Activated T-helper 1 cell treated with anti-CD3 and anti-CD28 coated beads, Interleukin-12 subunit alpha, Interleukin-12 subunit beta, Interleukin-2, Interleukin-4 antibody, amounts not matched to agents 30 ng/mL and 10 ng/mL and 1 ng/mL, durations not matched to agents 14 hours and 24 hours and 36 hours (primary cell): ENCODE measurements at regions not wholly inside any gene's neighbourhood (a gene's known extent, or its start where the extent isn't known, plus 50 kb on each side); places are given as distances from the start of the nearest gene placed in this dataset.

Experiments used
- DNase-seq: peaks from one replicate; pipeline ENCODE4 v3.0.0; 2021; ENCODE audit warnings: low spot score
- H3K27ac Mint-ChIP-seq: one replicate; pipeline ENCODE4 v1.8.0; 2021; ENCODE audit warnings: mild to moderate bottlenecking, mixed read lengths
- H3K27me3 Mint-ChIP-seq: one replicate; pipeline ENCODE4 v1.8.0; 2022; ENCODE audit warnings: mild to moderate bottlenecking, moderate library complexity, mixed read lengths; ENCODE audit not compliant: insufficient read depth
- H3K36me3 Mint-ChIP-seq: one replicate; pipeline ENCODE4 v1.8.0; 2021; ENCODE audit warnings: low read depth, mixed read lengths
- H3K4me1 Mint-ChIP-seq: one replicate; pipeline ENCODE4 v1.8.0; 2021; ENCODE audit warnings: low read depth, mixed read lengths
- H3K4me3 Mint-ChIP-seq: one replicate; pipeline ENCODE4 v1.8.0; 2021; ENCODE audit warnings: mild to moderate bottlenecking, moderate library complexity, mixed read lengths
- H3K9me3 Mint-ChIP-seq: one replicate; pipeline ENCODE4 v1.8.0; 2021; ENCODE audit warnings: mixed read lengths
- intact Hi-C: fragments of 100-400 bp; cut with micrococcal nuclease; formaldehyde crosslinking; loops from one replicate; pipeline ENCODE4 v1.15.1; 2024

DNA sequence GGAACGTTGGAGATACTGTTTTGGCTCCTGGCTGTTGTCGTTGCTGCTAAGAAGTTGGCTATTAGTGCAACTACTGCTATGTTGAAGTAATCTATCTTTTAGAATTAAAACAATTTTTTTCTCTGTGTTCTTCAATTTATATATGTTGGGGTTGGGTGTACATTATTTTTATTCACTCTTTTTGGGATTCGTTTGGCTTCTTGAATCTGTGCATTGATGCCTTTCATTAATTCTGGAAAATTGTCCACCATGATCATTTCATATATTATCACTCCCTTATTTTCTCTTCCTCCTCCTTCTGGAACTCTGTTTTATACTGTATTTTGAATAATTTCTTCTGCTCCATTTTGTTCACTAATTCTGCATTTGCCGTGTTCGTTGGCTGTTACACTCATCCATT is 199.5 kb upstream of the PLET1 start:
- Mint-ChIP-seq H3K27ac (no peak overlapping the region), H3K4me1 (no peaks in the 10 kb centered on the region), H3K36me3 (no peaks in the 10 kb centered on the region), H3K4me3 (no peak overlapping the region), H3K9me3 (no peaks in the 10 kb centered on the region), H3K27me3 (peaks cover 1% of the 10 kb centered on the region)
- intact Hi-C loops = no loop called here
- DNase-seq = no peak

DNA sequence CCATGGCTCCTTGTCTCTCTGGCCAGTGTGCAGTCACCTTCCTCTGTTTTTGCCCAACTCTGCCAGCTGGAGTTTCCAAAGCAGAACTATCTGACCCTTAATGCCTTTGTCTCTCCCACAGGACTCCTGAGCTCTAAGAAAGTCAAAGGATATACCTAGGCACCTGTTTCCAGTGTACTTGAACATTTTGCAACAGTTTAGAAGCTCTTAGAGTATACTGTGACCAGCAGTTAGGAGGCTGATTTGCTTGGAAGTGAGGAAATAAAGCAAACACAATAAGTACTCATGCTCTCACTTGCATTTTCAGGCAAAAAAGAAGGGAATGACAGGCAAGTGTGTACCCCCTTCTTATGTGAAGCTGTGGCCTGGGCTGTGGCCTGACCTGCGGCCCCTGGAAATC is 204.3 kb upstream of the PLET1 start:
- Mint-ChIP-seq H3K36me3 (no peaks in the 10 kb centered on the region), H3K4me3 (no peak overlapping the region), H3K27me3 (peaks cover 3% of the 10 kb centered on the region), H3K27ac (no peak overlapping the region), H3K9me3 (no peaks in the 10 kb centered on the region), H3K4me1 (no peaks in the 10 kb centered on the region)
- intact Hi-C loops = no loop called here
- no peak for DNase-seq

DNA sequence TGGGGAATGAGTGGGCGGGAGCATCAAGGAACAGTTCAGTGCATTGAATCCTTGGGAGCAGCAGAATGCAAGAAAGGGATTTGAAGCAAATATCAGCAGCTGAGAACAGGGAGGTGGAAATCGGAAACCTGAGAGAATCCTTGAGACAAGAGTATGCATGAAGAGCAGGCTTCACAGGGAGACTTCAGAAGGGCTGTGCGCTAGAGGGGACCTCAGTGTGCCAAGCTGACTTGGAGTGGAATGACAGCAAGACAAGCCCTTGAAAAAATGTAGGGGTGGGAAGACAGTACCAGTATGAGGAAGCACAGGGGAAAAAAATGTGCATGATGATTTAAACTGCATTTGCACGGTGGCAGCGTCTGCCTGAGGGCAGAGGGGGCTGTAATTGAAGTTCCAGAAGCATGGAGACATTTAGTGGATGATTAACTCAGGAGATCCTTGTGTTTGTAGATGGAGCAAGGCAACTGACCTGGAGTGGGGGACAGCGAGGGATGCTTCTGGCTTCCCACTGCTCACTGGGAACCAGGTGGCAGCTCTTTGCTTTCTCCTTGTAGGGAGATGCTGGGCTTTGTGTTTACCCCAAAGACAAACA is 204.9 kb upstream of the PLET1 start:
- Mint-ChIP-seq H3K36me3 (no peaks in the 10 kb centered on the region), H3K27me3 (peaks cover 3% of the 10 kb centered on the region), H3K4me3 (no peak overlapping the region), H3K9me3 (no peaks in the 10 kb centered on the region), H3K27ac (no peak overlapping the region), H3K4me1 (no peaks in the 10 kb centered on the region)
- no peak for DNase-seq
- intact Hi-C loops = no loop called here

DNA sequence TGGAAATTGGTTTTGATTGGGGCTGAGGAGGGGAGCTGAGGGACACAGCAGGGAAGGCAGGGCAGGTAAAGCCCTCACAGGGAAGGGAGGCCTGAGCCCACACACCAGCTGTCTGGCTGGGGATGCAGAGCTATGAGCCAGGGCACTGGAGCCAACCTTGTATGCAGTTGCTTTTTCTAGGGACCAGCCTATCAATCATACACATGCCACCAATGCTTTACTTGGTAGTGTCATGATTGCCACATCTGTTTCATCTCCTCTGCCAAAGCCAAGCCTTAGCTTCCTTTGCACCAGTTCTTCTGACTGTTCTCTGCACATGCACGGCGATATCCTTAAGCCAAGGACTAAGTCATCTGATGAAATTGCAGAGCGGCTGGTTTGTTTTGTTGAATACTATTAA is 207.1 kb upstream of the PLET1 start:
- Mint-ChIP-seq H3K4me1 (no peaks in the 10 kb centered on the region), H3K9me3 (no peaks in the 10 kb centered on the region), H3K27ac (no peak overlapping the region), H3K27me3 (peaks cover 3% of the 10 kb centered on the region), H3K36me3 (no peaks in the 10 kb centered on the region), H3K4me3 (no peak overlapping the region)
- intact Hi-C loops = no loop called here
- DNase-seq = no peak

DNA sequence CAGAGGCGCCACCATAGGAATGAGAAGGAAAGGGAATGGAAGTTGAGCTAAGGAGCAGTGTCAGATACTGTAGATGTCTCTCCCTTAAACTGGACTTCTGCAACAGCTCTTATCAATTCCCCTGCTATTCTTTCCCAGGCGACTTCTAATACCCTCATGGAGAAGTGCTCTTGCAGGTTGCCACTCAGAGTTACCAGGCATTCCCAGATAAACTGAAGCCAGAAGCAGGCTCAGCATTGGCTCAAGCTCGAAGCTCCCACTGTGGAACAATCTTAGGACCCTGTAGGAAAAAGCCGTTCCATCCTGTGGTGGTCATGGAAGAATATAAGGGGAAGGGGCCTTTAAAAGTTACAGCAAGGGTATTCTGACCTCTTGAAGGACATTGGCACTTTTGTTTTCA is 208.7 kb upstream of the PLET1 start:
- Mint-ChIP-seq H3K9me3 (no peaks in the 10 kb centered on the region), H3K27me3 (peaks cover 3% of the 10 kb centered on the region), H3K4me3 (no peak overlapping the region), H3K4me1 (no peaks in the 10 kb centered on the region), H3K36me3 (no peaks in the 10 kb centered on the region), H3K27ac (no peak overlapping the region)
- no peak for DNase-seq
- intact Hi-C loops = no loop called here

DNA sequence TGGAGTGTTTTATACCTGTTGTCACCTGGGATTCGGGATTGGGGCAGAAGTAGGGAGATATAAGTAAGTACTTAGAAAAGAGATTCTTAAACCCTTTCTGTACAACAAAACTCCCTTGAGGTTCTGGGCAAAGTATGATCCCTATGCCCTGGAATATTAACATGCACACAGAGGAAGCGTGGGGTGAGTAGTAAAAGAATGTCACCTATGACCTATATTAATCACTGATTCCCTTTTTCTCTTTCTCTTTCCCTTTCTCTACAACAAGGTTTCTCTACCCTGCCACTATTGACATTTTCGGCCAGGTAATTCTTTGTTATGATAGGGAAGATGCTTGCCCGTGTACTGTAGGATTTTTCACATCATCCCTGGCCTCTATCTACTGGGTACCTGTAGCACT is 209.7 kb upstream of the PLET1 start:
- no peak for DNase-seq
- H3K27ac Mint-ChIP-seq = no peak overlapping the region
- H3K4me1 Mint-ChIP-seq = no peaks in the 10 kb centered on the region
- intact Hi-C loops = no loop called here
- H3K36me3 Mint-ChIP-seq = no peaks in the 10 kb centered on the region
- H3K4me3 Mint-ChIP-seq = no peak overlapping the region
- no peaks in the 10 kb centered on the region for H3K9me3 Mint-ChIP-seq
- peaks cover 2% of the 10 kb centered on the region for H3K27me3 Mint-ChIP-seq

DNA sequence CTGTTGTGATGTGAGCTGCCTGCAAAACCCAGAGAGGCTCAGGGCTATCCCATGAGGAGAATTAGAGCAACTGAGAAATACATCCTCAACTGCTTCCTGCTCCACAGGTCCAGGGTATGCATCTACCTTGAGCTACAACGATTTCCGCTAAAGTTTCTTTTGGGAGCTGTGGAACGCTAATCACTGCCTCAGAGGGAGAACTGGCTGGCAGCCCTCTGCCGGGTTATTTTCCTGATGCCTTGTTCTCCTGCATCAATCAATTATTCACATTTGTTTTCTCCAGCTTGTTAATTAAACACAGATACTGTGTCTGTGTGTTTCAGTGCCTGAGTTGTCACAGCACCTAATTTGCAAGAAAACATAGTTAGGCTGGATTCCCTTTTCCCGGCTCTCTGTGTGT is 211.1 kb upstream of the PLET1 start:
- Mint-ChIP-seq H3K27me3 (peaks cover 2% of the 10 kb centered on the region), H3K27ac (no peak overlapping the region), H3K36me3 (no peaks in the 10 kb centered on the region), H3K4me1 (no peaks in the 10 kb centered on the region), H3K4me3 (no peak overlapping the region), H3K9me3 (no peaks in the 10 kb centered on the region)
- DNase-seq = no peak
- intact Hi-C loops = no loop called here

DNA sequence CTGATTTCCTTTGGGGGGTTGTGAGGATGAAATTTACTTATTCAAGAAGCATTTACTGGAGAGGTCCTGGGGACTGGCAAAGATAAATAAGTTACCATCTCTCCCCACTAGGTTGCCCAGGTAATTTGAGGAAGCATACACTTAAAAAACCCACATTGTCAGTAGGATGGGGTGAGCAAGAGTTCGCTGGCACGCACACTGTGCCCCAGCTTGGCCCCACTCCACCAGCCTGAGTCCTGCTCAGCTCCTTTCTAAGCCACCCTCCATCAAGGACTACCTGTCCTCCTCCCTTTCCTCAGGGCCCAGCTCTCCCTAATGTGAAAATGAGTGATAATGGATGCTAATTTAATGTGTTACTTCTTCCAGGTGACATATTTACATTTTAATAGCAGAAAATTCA is 216.5 kb upstream of the PLET1 start:
- no peak overlapping the region for H3K4me3 Mint-ChIP-seq
- H3K27ac Mint-ChIP-seq = no peak overlapping the region
- DNase-seq = no peak
- H3K27me3 Mint-ChIP-seq = peaks cover 2% of the 10 kb centered on the region
- no peaks in the 10 kb centered on the region for H3K36me3 Mint-ChIP-seq
- no peaks in the 10 kb centered on the region for H3K9me3 Mint-ChIP-seq
- H3K4me1 Mint-ChIP-seq = no peaks in the 10 kb centered on the region
- intact Hi-C loops = no loop called here

DNA sequence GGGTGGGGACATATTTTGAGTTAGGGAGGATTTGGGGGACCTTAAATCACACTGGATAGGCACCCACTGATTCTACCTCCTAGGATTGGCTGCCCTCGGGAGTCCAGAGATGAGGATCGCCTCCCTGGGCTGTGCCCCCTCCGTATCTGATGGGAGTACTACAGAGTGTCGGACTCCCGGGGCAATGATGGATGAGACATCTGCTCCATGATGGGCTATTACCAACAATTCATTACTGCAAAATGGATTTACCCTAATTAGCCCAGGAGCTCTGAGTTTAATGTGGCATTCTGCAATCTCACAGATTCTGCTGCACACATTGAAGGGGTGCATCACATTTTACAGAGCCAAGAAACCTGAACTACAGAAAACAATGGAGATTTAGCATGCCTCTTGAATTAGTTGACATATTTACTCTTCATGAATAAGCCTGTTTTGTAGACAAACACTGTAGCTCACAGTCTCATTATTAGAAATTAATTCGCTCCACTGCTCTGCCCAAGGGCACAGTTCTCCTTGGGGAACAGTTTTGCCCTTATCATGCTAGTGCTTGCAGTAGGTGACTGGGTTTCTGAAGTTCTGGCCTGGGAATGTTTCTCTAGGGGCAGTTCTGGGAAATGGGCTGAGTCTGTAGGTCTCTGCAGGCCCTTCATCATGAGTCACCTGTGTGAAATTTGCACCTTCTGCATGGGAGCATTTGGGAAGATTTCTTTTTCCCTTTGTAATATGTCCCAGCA is 217.1 kb upstream of the PLET1 start:
- no peaks in the 10 kb centered on the region for H3K4me1 Mint-ChIP-seq
- peaks cover 2% of the 10 kb centered on the region for H3K27me3 Mint-ChIP-seq
- H3K9me3 Mint-ChIP-seq = no peaks in the 10 kb centered on the region
- H3K27ac Mint-ChIP-seq = no peak overlapping the region
- intact Hi-C loops = no loop called here
- no peak overlapping the region for H3K4me3 Mint-ChIP-seq
- DNase-seq = no peak
- no peaks in the 10 kb centered on the region for H3K36me3 Mint-ChIP-seq

DNA sequence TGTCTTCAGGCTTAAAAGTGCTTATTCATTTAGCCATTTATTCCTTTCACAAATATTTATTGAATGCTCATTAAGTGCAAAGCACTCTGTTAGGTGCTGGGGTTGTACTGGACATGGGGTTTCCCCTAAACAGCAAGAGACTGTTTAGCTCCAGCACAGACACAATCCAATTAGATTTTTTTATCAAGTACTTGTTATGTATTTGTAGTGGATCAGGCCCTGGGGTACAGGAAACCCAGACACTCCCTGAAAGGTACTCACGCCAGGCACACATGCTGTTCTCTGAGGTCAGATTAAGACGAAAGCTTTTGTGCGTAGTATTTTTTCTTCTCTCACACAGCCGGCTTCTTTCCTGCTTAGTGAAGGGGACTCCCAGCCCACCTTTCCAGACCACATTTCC is 218.1 kb upstream of the PLET1 start:
- H3K4me3 Mint-ChIP-seq = no peak overlapping the region
- no peak overlapping the region for H3K27ac Mint-ChIP-seq
- no peak for DNase-seq
- H3K4me1 Mint-ChIP-seq = no peaks in the 10 kb centered on the region
- no peaks in the 10 kb centered on the region for H3K9me3 Mint-ChIP-seq
- H3K36me3 Mint-ChIP-seq = no peaks in the 10 kb centered on the region
- intact Hi-C loops = no loop called here
- peaks cover 2% of the 10 kb centered on the region for H3K27me3 Mint-ChIP-seq

DNA sequence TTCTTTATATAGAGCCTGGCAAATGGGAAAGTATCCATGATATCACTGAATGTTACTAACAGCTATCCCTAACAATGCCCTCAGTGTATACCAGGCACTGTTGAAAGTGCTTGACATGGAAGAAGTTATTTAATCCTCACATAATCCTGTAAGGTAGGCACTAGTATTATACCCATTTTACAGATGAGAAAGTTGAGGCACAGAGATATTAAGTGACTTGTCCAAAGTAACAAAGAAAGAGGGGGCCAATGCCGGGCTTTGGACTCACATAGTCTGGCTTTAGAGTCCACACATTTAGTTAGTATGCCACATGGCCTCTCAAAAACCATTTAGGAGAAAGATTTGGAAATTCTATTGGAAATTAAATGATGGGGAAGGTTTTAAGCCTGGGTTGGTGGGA is 220.8 kb upstream of the PLET1 start:
- intact Hi-C loops = no loop called here
- H3K9me3 Mint-ChIP-seq = no peaks in the 10 kb centered on the region
- H3K4me3 Mint-ChIP-seq = no peak overlapping the region

DNA sequence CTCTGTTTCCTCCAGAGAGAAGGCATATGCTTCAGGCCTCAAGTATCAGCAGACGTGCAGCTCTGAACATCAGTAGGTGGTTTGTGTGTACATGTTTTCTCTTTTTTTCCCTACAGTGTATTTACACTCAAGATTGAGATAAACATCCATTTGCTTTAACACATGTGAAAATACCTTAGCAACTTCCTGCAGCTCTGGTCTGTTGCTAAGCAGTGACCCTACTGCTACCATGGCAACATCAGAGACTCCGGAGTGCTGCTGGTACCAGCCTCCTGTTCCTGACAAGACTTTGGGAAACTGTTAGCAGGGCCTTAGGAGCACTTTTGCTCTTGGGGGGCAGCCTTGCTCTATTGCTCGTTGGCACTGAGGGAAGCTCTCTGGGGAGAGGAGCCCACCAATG is 221.2 kb upstream of the PLET1 start:
- H3K4me1 Mint-ChIP-seq = no peaks in the 10 kb centered on the region
- H3K36me3 Mint-ChIP-seq = no peaks in the 10 kb centered on the region
- peaks cover 4% of the 10 kb centered on the region for H3K27me3 Mint-ChIP-seq
- H3K9me3 Mint-ChIP-seq = no peaks in the 10 kb centered on the region
- no peak overlapping the region for H3K4me3 Mint-ChIP-seq
- no peak overlapping the region for H3K27ac Mint-ChIP-seq
- DNase-seq = no peak
- intact Hi-C loops = no loop called here

More for the DNA sequence above, 220.8 kb upstream of the PLET1 start:
- Mint-ChIP-seq H3K4me1 (no peaks in the 10 kb centered on the region), H3K27ac (no peak overlapping the region), H3K36me3 (no peaks in the 10 kb centered on the region), H3K27me3 (peaks cover 4% of the 10 kb centered on the region)
- no peak for DNase-seq

DNA sequence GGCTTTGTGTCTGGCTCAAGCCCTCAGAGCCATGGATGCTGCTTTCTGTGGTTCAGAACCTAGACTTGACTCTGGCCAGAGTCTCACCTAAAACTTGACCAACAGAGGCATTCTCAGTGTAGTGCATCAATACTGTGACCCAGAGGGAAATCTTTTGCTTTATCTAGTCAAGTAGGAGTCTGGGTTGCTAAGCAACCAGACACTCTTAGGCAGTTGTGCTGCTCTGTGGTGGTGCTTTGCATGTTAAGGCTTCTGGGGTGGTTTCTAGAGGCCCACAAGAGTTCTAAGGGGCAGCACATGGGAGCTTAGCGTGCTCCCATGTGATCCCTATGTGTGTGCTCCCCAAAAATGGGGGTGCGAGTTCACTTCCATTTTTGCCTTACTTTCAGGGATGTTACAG is 224.6 kb upstream of the PLET1 start:
- no peaks in the 10 kb centered on the region for H3K9me3 Mint-ChIP-seq
- H3K27ac Mint-ChIP-seq = no peak overlapping the region
- DNase-seq = no peak
- H3K4me3 Mint-ChIP-seq = no peak overlapping the region
- peaks cover 4% of the 10 kb centered on the region for H3K27me3 Mint-ChIP-seq
- H3K4me1 Mint-ChIP-seq = no peaks in the 10 kb centered on the region
- intact Hi-C loops = no loop called here
- no peaks in the 10 kb centered on the region for H3K36me3 Mint-ChIP-seq

DNA sequence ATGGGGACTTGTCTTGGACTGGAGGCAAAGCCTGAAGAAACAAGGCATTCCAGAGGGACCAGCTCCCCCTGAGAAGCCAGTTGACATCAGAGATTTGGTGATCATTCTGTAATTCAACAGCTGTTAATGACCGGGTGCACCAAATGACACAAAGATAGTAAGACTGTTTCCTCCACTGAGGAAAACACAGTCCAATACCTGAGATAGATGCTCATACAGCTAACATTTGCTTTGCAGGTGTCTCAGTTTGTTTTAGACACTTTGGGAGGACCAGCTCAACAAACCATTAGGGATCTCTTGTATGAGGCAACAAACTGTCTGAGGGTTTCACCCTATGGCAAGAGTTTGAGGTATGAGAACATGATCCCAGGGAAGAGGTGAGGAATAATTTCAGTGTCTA is 237.2 kb upstream of the PLET1 start:
- intact Hi-C loops = no loop called here
- no peaks in the 10 kb centered on the region for H3K36me3 Mint-ChIP-seq

More for the DNA sequence above, 237.2 kb upstream of the PLET1 start:
- no peak overlapping the region for H3K4me3 Mint-ChIP-seq
- no peaks in the 10 kb centered on the region for H3K4me1 Mint-ChIP-seq
- no peak for DNase-seq
- H3K27me3 Mint-ChIP-seq = peaks cover 10% of the 10 kb centered on the region
- H3K9me3 Mint-ChIP-seq = no peaks in the 10 kb centered on the region
- no peak overlapping the region for H3K27ac Mint-ChIP-seq
